Activated CD8-positive, alpha-beta memory T cell treated with anti-CD3 and anti-CD28 coated beads, Interleukin-2, amount 50 U/mL, for 4 hours (primary cell): ENCODE measurements at regions not wholly inside any gene's neighbourhood (a gene's known extent, or its start where the extent isn't known, plus 50 kb on each side); places are given as distances from the start of the nearest gene placed in this dataset.
"Not testable (repeated sequence)": the region's sequence is repeated elsewhere in the genome, so short reads cannot be mapped to it uniquely, and the experiment has no call there.

Source experiments
- DNase-seq: peaks from one replicate; pipeline ENCODE4 v3.0.0-alpha.2; 2020

DNA sequence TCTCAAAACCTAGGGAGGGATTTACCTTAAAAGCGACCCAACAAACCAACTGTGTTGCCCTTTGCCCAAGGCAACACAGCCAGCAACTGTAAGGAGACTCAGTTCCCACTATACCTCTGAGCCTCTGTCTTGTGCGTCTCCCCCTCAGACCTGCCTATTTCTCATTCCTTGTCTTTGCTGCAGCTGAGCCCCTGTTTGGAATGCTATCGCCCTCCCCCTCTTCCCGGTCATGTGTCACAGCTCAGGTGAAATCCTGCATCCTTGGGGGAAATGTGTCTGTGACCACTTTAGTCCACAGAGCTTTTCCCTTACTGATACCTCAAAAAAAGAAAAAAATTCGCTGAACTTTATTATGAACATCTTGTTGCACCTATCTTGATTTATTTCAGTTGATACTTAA is 52.0 kb upstream of the LRIG1 start:
- DNase-seq, result no peak

GRCh38 chr3:66553441-66554113 is 52.8 kb upstream of the LRIG1 start:
- DNase-seq, result no peak

- no peak for DNase-seq
Observed at GRCh38 chr3:66554178-66554577, 53.4 kb upstream of the LRIG1 start.

GRCh38 chr3:66555214-66555844 is 54.5 kb upstream of the LRIG1 start:
- DNase-seq, result no peak

- DNase-seq, result no peak
Observed at GRCh38 chr3:66557170-66557569, 56.3 kb upstream of the LRIG1 start.

DNA sequence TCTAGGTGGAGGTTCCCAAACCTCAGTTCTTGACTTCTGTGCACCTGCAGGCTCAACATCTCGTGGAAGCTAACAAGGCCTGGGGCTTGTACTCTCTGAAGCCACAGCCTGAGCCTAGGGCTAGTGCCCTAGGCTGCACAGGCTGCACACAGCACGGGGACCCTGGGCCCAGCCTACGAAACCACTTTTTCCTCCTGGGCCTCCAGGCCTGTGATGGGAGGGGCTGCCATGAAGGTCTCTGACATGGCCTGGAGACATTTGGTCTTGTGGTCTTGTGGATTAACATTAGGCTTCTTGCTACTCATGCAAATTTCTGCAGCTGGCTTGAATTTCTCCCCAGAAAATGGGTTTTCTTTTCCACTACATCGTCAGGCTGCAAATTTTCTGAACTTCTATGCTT is 59.1 kb upstream of the LRIG1 start:
- not testable (repeated sequence) for DNase-seq

- DNase-seq, result no peak
Observed at GRCh38 chr3:66561367-66561766, 60.5 kb upstream of the LRIG1 start.

- DNase-seq, result no peak
Observed at GRCh38 chr3:66565301-66565700, 64.5 kb upstream of the LRIG1 start.

- DNase-seq, result no peak
Observed at GRCh38 chr3:66567077-66567476, 66.3 kb upstream of the LRIG1 start.

GRCh38 chr3:66572090-66572675 is 71.4 kb upstream of the LRIG1 start:
- DNase-seq, result no peak

GRCh38 chr3:66572938-66573710 is 72.3 kb upstream of the LRIG1 start:
- DNase-seq, result no peak

- DNase-seq, result no peak
Observed at GRCh38 chr3:66574091-66574490, 73.3 kb upstream of the LRIG1 start.

DNA sequence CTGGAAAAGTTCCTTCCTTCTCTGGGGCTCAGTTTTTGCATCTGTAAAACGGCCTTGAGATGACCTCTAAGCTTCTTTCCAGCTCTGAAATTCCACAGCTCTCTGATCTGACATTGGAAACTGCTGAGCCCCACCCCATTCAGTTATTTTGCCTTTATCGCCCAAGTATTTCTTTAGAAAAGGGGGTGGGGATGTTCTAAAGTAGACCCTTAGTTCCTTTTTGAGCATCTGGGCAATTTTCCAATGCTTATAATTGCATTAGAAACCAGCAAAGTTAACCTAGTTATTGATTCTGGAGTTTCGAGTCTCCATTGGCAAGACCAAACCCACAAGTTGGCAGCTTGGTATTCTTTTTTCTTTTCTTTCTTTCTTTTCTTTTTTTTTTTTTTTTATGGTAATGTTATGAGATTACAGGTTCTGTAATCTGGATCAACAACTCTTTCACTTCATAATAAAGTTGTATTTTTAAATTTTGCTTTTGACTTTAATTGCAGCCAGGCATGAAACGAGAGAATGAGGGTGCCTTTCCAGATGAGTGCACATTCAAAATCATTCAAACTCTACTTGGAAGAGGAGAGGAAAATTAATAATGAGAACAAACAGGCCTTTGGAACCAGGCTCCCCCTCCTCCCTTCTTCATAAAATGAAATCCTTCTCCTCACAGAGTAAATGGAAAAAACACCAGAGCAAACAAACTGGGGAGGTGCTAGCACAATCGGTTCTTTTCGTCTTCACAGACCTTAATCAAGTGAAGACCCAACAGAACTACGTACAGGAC is 76.8 kb upstream of the LRIG1 start:
- DNase-seq, result no peak

- DNase-seq, result no peak
Observed at GRCh38 chr3:66581256-66581655, 80.4 kb upstream of the LRIG1 start.

DNA sequence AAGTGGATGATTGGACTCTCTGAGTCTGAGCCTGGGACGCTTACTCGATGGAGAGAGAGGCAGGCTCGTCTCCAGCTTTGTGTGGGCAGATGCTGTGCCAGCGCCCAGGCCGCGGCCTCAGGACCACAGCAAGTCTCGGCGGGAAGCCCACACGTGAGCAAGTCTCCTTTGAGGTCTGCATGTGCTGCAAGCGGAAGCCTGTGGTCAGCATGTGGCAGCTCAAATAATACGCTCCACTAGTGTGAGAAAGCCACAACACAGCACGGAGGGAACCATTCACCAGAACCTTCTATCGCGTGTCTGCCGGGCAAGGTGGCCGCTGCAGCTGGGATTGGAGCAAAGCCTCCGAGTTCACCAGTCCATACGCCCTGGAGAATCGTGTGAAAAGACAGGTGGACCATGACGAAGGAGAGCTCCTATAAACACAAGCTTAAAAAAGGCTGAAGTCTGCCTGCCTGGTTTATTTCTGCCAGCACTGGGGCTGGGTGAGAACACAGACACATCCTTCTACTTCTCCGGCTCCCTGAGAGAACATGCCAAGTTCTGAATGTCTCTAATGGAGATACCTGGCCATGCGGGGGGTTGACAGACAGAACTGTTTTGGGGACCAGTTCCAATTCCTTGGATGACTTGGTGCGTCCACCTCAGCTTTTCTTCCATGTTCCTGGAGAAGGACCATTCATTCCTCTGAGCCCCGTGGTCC is 82.0 kb upstream of the LRIG1 start:
- peak; percentile 39 for DNase-seq

GRCh38 chr3:66583424-66584040 is 82.7 kb upstream of the LRIG1 start:
- DNase-seq, result no peak

DNA sequence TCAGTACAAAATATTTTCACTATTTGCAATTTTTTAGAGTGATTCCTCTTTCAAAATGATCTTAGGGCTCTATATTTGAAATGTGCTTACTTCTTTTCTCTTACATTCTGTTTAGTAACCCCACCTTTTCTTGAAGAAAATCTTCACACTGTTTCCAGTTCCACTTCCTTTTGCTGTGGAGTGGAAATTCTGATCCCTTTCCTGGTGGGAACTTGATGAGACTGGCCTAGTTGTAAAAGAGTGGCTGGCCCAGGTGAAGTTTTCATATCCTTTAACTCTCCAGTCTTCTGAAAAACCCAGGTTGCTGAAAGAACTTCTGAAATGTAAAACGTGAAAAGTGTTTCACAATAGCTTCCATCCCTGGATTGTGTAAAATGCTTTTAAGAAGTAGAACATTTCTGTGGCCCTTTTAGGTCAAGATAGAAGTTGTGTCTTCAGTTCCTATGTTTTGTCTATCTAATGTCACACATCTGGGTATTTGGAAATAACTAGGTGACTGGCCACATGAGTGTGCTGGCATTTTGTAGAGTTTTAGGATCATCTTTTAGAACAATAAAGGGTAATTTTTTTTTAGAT is 84.8 kb upstream of the LRIG1 start:
- DNase-seq, result no peak

DNA sequence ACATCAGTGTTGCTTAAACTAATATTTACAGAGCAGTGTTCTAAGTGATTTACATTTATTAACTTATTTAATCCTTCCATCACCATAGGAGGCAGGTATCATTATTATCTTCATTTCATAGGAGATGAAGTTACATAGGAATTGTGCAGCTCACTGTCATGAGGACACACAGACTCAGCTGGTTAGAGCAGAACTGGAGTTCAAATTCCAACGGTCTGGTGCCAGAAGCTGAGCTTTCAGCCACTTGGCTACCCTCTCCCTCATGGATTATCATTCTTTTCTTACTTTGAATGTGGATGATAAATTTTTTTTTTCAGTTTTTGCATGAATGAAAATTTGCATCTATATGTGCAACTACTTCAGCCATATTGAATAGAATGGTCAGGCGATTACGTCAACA is 86.0 kb upstream of the LRIG1 start:
- no peak for DNase-seq

DNA sequence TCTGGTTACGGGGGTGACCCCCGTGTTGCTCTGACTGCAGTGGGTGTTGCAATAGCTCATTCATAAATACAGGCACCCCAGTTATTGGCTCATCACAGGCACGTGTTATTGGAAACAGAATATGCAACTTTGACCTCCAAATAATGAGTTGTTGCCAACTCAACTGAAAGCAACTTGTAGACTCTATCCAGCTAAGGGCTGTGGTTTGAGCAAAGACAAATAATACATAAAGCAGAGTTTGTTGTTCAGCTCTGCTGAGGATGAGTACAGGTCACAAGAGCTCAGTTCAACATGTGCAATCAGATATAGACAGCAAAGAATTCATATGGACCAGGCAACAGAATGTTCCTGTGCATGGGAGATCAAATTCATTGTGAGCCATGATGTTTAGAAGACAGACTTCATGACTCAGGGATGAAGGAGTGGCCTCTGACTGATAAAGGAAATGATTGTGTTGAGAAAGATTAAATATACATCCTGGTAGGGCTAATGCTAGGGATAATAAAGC is 87.6 kb upstream of the LRIG1 start:
- no peak for DNase-seq

DNA sequence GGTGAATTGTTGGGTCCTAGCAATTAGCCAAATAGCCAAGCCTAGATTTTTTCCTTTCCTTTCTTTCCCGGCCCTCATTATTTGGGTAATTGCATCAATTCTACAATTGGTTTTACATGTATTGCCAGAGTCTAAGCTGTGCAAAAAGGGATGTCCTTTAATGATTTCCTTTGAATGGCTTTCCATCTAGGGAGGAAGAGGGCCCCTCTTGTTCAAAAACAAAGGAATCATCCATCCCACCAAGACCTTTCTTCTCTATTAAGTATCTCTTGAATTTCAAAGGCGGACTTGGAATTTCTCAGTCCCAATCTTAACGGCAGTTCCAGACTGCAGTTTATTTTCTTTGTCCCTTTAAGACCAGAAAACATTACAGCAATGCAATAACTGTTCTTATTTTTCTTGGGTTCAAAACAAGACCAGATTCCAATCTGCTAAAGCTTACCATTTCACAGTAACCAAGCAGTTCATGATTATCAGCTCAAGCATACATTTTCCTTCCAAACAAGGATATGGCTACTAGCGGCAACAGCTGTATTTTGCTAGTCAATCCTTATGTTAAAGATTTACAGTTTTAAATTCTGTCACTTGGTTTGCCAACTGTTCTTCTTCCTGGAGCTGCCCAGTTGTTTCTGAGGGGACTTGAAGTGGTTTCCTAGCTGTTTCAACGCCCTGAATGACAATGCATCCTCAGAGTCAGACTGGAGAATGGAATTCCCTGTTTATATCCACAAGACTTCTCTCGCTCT is 91.4 kb upstream of the LRIG1 start:
- no peak for DNase-seq
